ENCODE measurements at regions not wholly inside any gene's neighbourhood (a gene's known extent, or its start where the extent isn't known, plus 50 kb on each side); places are given as distances from the start of the nearest gene placed in this dataset.

DNA sequence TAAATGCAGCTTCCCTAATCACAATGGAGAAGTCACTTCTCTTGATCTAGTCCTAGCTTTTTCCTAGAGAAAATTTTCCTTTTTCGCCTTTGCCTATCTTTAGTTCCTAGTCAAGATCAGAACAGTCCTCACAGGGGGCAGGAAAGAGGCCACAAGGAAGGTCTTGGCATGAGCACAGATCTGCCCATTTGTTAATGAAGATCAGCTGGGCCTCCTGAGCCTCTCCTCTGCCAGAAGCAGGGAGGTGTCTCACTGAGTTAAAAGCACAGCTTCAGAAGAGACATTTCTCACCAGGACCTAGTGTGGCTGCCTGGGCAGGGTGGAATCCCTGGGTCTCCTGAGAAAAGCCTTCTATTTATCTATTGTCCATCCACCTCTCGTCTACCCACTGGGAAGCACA is 357.8 kb downstream of the TMEM38B start:
- H3K27ac ChIP-seq, result no peak overlapping the region

DNA sequence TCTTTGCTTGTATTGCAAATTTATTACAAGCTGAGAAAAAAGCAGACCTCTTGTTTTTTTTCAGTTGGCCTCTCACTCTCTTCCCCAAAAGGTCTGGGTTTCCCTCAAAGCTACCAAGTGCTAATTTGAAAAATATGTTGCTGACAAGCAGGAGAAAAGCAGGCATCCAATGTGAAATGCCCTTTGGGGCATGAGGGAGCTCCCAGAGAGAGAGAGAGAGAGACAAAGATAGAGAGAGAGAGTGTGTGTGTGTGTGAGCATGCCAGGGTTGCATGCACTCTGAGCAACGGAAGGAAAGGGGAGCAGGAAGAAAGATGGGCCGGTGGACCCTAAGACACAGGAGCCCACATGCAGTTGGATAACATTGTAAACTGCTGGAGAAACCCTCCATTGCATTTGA is 358.4 kb downstream of the TMEM38B start:
- no peak for TF ChIP-seq POLR2A (IDR thresholded peaks at IDR 0.05)
- TF ChIP-seq, protein P1, sequence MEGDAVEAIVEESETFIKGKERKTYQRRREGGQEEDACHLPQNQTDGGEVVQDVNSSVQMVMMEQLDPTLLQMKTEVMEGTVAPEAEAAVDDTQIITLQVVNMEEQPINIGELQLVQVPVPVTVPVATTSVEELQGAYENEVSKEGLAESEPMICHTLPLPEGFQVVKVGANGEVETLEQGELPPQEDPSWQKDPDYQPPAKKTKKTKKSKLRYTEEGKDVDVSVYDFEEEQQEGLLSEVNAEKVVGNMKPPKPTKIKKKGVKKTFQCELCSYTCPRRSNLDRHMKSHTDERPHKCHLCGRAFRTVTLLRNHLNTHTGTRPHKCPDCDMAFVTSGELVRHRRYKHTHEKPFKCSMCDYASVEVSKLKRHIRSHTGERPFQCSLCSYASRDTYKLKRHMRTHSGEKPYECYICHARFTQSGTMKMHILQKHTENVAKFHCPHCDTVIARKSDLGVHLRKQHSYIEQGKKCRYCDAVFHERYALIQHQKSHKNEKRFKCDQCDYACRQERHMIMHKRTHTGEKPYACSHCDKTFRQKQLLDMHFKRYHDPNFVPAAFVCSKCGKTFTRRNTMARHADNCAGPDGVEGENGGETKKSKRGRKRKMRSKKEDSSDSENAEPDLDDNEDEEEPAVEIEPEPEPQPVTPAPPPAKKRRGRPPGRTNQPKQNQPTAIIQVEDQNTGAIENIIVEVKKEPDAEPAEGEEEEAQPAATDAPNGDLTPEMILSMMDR (IDR thresholded peaks at IDR 0.05), result no peak
- DNase-seq, result no peak
- Histone ChIP-seq H3K4me3 (no peak overlapping the region), H3K27me3 (no peaks in the 10 kb centered on the region), H3K9me3 (no peaks in the 10 kb centered on the region), H3K27ac (no peak overlapping the region), H3K36me3 (no peaks in the 10 kb centered on the region), H3K4me1 (no peaks in the 10 kb centered on the region)

More for the DNA sequence above, 357.8 kb downstream of the TMEM38B start:
- Histone ChIP-seq H3K4me3 (no peak overlapping the region), H3K4me1 (no peaks in the 10 kb centered on the region), H3K9me3 (no peaks in the 10 kb centered on the region), H3K36me3 (no peaks in the 10 kb centered on the region), H3K27me3 (no peaks in the 10 kb centered on the region)
- DNase-seq, result no peak
- TF ChIP-seq, protein P1 (IDR thresholded peaks at IDR 0.05), result no peak
- no peak for TF ChIP-seq POLR2A (IDR thresholded peaks at IDR 0.05)

DNA sequence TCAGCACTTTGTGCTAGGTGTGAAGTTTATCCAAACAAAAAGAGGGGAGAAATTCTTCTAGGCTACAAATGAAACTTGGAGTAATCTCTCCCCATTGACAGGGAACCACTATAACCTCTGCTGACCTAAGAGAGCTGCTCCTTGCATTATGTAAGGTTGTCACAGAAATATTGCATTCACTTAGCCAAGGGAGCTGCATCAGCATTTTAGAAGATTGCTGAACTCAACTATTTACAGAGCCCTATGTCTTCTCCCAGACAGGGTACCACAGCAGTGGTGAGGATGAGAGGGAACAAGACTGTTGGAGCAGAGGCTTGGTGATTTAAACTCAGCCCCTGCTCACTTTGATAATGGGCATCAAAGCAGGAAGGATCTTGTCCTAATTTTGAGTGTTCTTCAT is 362.0 kb downstream of the TMEM38B start:
- no peaks in the 10 kb centered on the region for H3K4me1 ChIP-seq
- H3K36me3 ChIP-seq, result no peaks in the 10 kb centered on the region
- no peak overlapping the region for H3K4me3 ChIP-seq
- no peak for TF ChIP-seq POLR2A (IDR thresholded peaks at IDR 0.05)
- TF ChIP-seq, protein P1 (IDR thresholded peaks at IDR 0.05), result no peak
- H3K9me3 ChIP-seq, result no peaks in the 10 kb centered on the region
- DNase-seq, result no peak
- no peaks in the 10 kb centered on the region for H3K27me3 ChIP-seq
- H3K27ac ChIP-seq, result no peak overlapping the region

DNA sequence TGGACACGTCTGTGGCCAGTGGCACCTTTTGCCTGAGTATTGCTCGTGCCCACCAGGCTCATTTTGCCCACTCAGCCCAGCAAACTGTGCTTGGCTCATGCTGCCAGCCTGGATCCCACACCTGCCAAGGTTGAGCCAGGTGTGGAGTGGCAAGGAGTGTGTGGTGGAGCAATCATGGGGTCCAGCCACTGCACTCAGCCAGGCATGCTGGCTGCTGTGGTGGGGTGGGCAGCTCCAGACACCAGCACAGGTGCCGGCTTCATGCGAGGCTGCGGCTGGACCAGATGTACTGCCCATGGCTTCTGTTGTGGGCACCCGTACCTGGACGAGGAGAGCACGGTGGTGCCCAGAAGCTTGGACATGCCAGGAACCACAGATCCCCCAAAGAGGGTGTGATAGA is 364.1 kb downstream of the TMEM38B start:
- H3K4me1 ChIP-seq, result no peaks in the 10 kb centered on the region
- H3K27me3 ChIP-seq, result no peaks in the 10 kb centered on the region
- H3K27ac ChIP-seq, result no peak overlapping the region
- H3K9me3 ChIP-seq, result no peaks in the 10 kb centered on the region
- DNase-seq, result no peak
- no peaks in the 10 kb centered on the region for H3K36me3 ChIP-seq
- no peak overlapping the region for H3K4me3 ChIP-seq
- no peak for TF ChIP-seq POLR2A (IDR thresholded peaks at IDR 0.05)
- TF ChIP-seq, protein P1 (IDR thresholded peaks at IDR 0.05), result no peak

DNA sequence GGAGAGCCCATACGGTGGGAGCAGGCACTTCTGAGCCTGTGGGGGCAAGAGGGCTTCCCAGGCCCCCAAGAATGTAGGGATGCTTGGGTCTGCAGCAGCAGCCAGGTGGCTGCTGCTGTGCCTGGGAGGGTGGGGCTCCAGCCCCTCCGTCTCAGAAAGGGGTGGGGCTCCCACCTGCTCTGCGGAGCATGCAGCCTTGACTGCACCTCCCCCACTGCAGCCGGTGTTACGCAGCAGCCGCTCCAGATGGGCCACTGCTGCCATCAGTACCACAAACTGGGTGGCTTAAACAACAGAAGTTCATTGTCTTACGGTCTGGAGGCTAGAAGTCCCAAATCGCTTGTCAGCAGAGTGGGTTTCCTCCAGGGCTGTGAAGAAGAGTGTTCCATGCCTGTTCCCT is 365.5 kb downstream of the TMEM38B start:
- DNase-seq, result no peak
- no peaks in the 10 kb centered on the region for H3K36me3 ChIP-seq
- H3K27me3 ChIP-seq, result no peaks in the 10 kb centered on the region
- H3K4me1 ChIP-seq, result no peaks in the 10 kb centered on the region
- H3K9me3 ChIP-seq, result no peaks in the 10 kb centered on the region
- no peak overlapping the region for H3K27ac ChIP-seq
- no peak overlapping the region for H3K4me3 ChIP-seq
- no peak for TF ChIP-seq POLR2A (IDR thresholded peaks at IDR 0.05)
- TF ChIP-seq, protein P1 (IDR thresholded peaks at IDR 0.05), result no peak

DNA sequence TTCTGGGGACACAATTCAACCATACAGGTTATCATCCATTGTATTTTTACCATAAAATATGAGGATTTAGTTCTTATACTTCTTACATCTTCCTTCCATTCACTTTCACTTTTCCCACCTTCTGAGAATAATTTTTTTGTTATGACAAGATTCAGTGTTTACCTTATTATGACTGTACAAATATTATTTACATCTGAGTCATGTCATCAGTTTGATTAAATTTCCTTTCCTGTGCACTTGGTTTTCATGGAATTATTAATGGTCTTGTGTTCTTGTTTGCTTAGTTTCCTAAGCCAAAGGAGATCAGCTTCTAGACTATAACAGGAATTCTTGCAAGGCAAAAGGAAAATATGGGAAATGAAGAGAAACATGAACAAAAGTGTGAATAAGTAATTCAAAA is 366.5 kb downstream of the TMEM38B start:
- no peak overlapping the region for H3K4me3 ChIP-seq
- no peak overlapping the region for H3K27ac ChIP-seq
- no peaks in the 10 kb centered on the region for H3K36me3 ChIP-seq
- H3K9me3 ChIP-seq, result no peaks in the 10 kb centered on the region
- TF ChIP-seq, protein P1 (IDR thresholded peaks at IDR 0.05), result no peak
- H3K27me3 ChIP-seq, result no peaks in the 10 kb centered on the region
- H3K4me1 ChIP-seq, result no peaks in the 10 kb centered on the region
- no peak for DNase-seq

Measured in Peyer's patch (tissue), 4 donors.